GM12878 (cell line): ENCODE measurements at regions not wholly inside any gene's neighbourhood (a gene's known extent, or its start where the extent isn't known, plus 50 kb on each side); places are given as distances from the start of the nearest gene placed in this dataset.

Experiments used
- CHD1 ChIP-seq: IDR thresholded peaks from 2 replicates; pipeline ENCODE4 v1.6.1; 2012; ENCODE audit warnings: low read depth, low read length, improper control_type of control experiment
- CREB1 ChIP-seq: IDR thresholded peaks from 2 replicates; pipeline ENCODE4 v1.6.1; 2012; ENCODE audit warnings: low read depth, mild to moderate bottlenecking, inconsistent platforms
- EP300 ChIP-seq, 2 experiments: fragments of 150-350 bp in 1 of 2; IDR thresholded peaks; 2 replicates each; pipeline ENCODE4 v1.6.1; 2011 to 2012; ENCODE audit warnings: low read depth in 2 of 2, low read length in 2 of 2, borderline replicate concordance in 1 of 2, improper control_type of control experiment in 1 of 2, inconsistent platforms in 1 of 2; ENCODE audit not compliant: control insufficient read depth in 1 of 2
- HCFC1 ChIP-seq: fragments of 150-350 bp; IDR thresholded peaks from 2 replicates; pipeline ENCODE4 v1.6.1; 2014; ENCODE audit warnings: low read length
- IKZF1 ChIP-seq: fragments of 450-650 bp; conservative IDR thresholded peaks from 2 replicates; pipeline ENCODE4 v1.6.1; 2017; ENCODE audit warnings: antibody characterized with exemption, mild to moderate bottlenecking
- NFXL1 ChIP-seq: fragments of 450-650 bp; IDR thresholded peaks from 2 replicates; pipeline ENCODE4 v1.6.1; 2017; ENCODE audit warnings: antibody characterized with exemption, mild to moderate bottlenecking, borderline replicate concordance
- POLR2AphosphoS5 ChIP-seq: IDR thresholded peaks from 2 replicates; pipeline ENCODE4 v1.6.1; 2011; ENCODE audit warnings: mild to moderate bottlenecking, low read length, inconsistent platforms
- RAD21 ChIP-seq: IDR thresholded peaks from 2 replicates; pipeline ENCODE4 v1.6.1; 2011; ENCODE audit warnings: mild to moderate bottlenecking, low read depth, low read length, moderate library complexity; ENCODE audit not compliant: insufficient read depth
- ZNF207 ChIP-seq: fragments of 450-650 bp; IDR thresholded peaks from 2 replicates; pipeline ENCODE4 v1.6.1; 2014; ENCODE audit warnings: antibody characterized with exemption, mild to moderate bottlenecking, borderline replicate concordance
- ZNF274 ChIP-seq: IDR thresholded peaks from one replicate; pipeline ENCODE4 v1.8.0; 2011; ENCODE audit not compliant: insufficient read length, insufficient read depth
- ZSCAN29 ChIP-seq: fragments of 450-650 bp; IDR thresholded peaks from 2 replicates; pipeline ENCODE4 v1.6.1; 2017; ENCODE audit warnings: mild to moderate bottlenecking, moderate library complexity
- TF ChIP-seq, protein P1 (sequence below), 3 experiments: IDR thresholded peaks in 2 of 3; conservative IDR thresholded peaks in 1 of 3; 2 replicates each; pipeline ENCODE4 v1.5.1; 2011; ENCODE audit warnings: low read depth in 3 of 3, low read length in 3 of 3, mild to moderate bottlenecking in 3 of 3, control low read depth in 2 of 3, moderate library complexity in 2 of 3, inconsistent platforms in 1 of 3, mixed read lengths in 1 of 3; ENCODE audit not compliant: control insufficient read depth in 2 of 3, insufficient read depth in 1 of 3; ENCODE audit errors: extremely low read depth in 1 of 3

DNA sequence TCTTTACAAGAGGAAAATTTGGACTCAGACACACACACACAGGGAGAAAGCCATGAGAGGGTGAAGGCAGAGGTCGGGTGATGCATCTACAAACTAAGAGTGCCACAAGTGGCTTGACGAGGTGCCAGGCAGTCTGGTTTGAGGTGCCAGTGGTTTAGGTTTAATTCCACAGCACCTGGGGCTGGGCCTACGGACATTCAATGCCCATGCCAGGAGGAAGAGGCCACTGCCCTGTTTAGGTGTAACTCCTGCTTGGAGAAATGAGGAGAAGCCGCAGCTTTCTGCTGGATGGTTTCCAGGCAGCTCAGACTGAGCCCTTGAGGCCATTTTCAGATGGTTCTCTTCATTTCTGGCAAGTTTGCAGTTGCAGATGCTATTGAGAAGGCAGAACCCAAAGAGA, 83.6 kb downstream of the HTR5A start:
- no peak for TF ChIP-seq RAD21
- no peak for TF ChIP-seq HCFC1
- TF ChIP-seq EP300 (IDR thresholded peaks at IDR 0.05; ENCODE audit: borderline replicate concordance in 1 of 2, control insufficient read depth in 1 of 2, low read depth in 2 of 2, low read length in 2 of 2) = no peak
- no peak for TF ChIP-seq IKZF1
- no peak for TF ChIP-seq ZSCAN29
- no peak for TF ChIP-seq ZNF207
- no peak for TF ChIP-seq POLR2AphosphoS5
- TF ChIP-seq, protein P1, sequence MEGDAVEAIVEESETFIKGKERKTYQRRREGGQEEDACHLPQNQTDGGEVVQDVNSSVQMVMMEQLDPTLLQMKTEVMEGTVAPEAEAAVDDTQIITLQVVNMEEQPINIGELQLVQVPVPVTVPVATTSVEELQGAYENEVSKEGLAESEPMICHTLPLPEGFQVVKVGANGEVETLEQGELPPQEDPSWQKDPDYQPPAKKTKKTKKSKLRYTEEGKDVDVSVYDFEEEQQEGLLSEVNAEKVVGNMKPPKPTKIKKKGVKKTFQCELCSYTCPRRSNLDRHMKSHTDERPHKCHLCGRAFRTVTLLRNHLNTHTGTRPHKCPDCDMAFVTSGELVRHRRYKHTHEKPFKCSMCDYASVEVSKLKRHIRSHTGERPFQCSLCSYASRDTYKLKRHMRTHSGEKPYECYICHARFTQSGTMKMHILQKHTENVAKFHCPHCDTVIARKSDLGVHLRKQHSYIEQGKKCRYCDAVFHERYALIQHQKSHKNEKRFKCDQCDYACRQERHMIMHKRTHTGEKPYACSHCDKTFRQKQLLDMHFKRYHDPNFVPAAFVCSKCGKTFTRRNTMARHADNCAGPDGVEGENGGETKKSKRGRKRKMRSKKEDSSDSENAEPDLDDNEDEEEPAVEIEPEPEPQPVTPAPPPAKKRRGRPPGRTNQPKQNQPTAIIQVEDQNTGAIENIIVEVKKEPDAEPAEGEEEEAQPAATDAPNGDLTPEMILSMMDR (IDR thresholded peaks at IDR 0.05 in 2 of 3, conservative IDR thresholded peaks at IDR 0.05 in 1 of 3; ENCODE audit: control insufficient read depth in 2 of 3, extremely low read depth in 1 of 3, insufficient read depth in 1 of 3, low read depth in 3 of 3, low read length in 3 of 3) = no peak
- TF ChIP-seq ZNF274 = no peak
- TF ChIP-seq NFXL1 = no peak
- TF ChIP-seq CREB1 = no peak
- no peak for TF ChIP-seq CHD1
